NCI-H526 treated with DMSO at 0.1 percent for 48 hours (cell line): ENCODE measurements at regions not wholly inside any gene's neighbourhood (a gene's known extent, or its start where the extent isn't known, plus 50 kb on each side); places are given as distances from the start of the nearest gene placed in this dataset.

ENCODE experiments used
- DNase-seq: peaks from one replicate; lab custom pipeline; 2025; lab: John Stamatoyannopoulos, UW

- no peak for DNase-seq
Observed at GRCh38 chr18:78649421-78649820, 330.2 kb upstream of the SALL3 start.

DNA sequence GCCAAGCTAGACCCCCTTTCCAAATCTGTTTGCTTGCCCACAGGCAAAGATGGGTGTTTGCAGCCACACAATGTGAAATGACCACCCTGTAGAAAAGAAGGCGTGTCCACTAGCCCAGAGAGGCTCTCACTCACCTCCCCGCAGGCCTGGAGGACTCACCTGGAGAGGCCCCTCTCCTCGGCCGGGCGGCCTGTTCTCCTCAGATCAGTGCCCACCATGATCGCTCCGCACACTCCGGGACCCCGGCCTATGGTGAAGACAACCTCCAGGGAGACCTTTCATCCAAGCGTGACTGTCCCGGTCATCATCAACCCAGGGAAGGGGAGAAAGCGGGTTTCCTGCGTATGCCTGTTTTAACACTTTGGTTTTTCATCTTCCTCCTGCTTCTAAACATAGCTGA lies 328.7 kb upstream of the SALL3 start:
- no peak for DNase-seq

- no peak for DNase-seq
Observed at GRCh38 chr18:78652001-78652545, 327.5 kb upstream of the SALL3 start.

- DNase-seq, result no peak
Observed at GRCh38 chr18:78655921-78656320, 323.7 kb upstream of the SALL3 start.

GRCh38 chr18:78656346-78656925 lies 323.2 kb upstream of the SALL3 start:
- no peak for DNase-seq

DNA sequence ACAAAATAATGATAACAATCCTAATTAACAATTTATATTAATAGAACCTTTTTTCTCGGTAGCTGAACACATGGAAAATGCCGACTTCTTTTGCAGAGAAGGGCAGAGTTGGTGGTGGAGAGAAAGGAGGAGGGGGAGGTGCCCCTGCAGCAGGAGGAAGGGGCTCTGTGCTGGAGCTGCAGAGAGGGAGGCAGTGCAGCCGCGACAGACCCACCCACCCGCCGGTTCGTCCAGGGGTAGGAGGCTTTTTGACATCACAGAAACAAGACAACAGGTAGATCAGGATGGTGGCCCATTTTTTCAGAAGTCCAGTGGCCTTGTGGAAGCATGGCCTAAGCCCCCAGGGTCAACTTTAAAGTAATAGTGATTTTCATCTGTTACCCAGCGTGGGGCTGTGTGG lies 321.1 kb upstream of the SALL3 start:
- DNase-seq, result no peak

GRCh38 chr18:78659057-78659456 lies 320.6 kb upstream of the SALL3 start:
- DNase-seq, result no peak

GRCh38 chr18:78659748-78660147 lies 319.9 kb upstream of the SALL3 start:
- DNase-seq, result no peak

DNA sequence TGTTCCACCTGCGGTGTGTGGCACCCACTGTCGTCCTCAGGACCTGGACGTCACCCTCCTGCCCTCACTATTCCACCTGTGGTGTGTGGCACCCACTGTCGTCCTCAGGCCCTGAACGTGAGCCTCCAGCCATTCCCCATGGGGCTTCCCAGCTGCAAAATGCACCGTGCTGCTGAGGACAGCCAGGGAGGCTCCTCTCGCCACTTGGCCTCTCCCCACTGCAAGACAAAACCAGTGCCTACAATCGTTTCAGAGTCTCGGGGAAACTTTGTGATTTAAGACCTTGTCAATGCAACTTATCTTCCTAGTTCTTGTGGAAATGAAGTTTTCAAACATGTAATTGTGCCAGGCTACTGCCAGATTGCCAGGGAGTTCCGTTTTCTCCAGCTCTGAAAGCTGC lies 319.3 kb upstream of the SALL3 start:
- no peak for DNase-seq

DNA sequence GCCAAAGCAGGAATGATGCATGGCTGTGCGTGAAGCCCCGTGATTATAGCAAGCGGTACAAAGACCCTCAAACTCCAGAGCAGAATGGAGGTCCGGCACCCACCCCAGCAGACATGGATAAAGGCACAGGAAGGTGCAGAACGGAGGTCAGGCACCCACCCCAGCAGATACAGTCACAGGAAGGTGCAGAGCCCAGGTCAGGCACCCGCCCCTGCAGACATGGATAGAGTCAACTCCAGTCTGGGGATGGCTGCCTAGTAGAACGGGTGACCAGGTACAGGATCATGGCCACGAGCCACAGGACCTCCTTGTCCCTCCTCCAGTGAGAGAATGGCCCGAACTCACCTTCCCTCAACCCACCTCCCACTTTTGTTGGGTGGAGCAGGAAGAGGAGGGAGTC lies 318.3 kb upstream of the SALL3 start:
- no peak for DNase-seq

- DNase-seq, result no peak
Observed at GRCh38 chr18:78662879-78663278, 316.7 kb upstream of the SALL3 start.

GRCh38 chr18:78664048-78664447 lies 315.6 kb upstream of the SALL3 start:
- no peak for DNase-seq

DNA sequence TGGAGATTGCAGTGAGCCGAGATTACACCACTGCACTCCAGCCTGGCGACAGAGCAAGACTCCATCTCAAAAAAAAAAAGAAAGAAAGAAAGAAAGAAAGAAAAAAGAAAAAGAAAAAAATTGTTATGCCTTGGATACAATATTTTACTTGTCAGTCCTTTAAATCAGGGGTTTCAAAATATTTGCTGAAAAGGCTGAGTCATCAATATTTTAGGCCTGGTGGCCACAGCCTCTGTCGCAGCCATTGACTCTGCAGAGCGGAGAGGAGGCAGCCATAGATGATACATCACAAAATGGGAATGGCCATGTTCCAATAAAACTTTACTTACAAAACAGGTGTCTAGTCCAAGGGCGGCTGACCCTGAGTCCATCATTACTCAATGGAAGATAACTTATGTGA lies 314.8 kb upstream of the SALL3 start:
- no peak for DNase-seq

DNA sequence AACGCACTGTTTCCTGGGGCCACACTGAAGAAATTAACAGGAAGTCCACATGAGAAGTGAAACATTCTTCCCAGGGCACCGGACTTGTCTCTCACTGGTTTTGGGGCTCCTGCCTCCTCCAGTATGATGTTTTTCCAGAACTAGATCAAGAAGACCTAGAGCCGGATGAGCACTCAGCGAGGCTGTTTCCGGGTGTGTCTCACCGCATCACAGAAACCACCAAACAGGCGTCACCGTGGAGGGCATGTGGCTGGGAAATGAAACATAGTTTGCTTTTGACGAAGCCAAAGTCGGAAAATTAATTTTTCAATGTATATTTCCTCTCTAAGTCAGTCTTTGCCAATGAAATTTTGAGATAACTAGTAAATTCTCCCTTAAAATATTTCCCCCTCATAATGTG lies 314.0 kb upstream of the SALL3 start:
- no peak for DNase-seq

GRCh38 chr18:78666666-78667335 lies 312.8 kb upstream of the SALL3 start:
- DNase-seq, result no peak

GRCh38 chr18:78670778-78671391 lies 308.7 kb upstream of the SALL3 start:
- no peak for DNase-seq

- no peak for DNase-seq
Observed at GRCh38 chr18:78671551-78671950, 308.1 kb upstream of the SALL3 start.

- no peak for DNase-seq
Observed at GRCh38 chr18:78672862-78673446, 306.7 kb upstream of the SALL3 start.

DNA sequence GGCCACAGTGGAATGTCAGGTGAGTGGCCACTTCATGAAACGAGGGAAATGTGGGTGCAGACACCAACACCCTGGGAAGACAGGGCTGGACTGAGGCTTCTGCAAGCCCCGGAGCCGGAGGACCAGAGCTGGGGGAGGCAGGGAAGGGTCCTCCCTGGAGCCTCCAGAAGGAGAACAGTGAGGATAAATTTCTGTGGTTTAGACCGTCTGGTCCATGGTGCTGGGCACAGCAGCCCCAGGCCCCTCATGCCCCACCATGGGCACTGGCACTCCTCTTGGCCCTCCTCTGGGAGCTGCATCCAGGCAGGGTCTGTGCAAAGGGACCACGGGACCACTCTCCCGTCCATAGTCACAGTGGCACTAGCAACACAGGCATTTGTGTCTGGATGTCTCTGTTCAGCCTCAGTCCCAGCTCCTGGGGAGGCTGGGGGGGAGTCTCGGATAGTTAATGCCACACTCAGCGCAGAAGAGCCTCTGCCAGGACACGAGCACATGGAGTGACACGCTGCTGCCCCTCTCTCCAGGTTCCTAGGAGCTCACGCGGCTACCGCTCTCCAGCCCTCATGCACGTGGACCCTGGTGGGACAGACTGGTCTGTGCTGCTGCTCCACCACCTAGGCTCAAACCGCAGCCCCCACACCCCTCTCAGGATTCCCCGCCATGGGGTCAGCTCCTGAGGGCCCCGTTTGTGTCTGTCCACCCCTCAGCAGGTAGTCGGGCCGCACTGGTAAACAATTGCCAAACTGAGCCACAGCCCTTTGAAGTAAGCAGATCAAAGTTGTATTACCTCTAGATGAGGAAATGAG lies 305.9 kb upstream of the SALL3 start:
- no peak for DNase-seq

GRCh38 chr18:78675231-78675630 lies 304.4 kb upstream of the SALL3 start:
- no peak for DNase-seq

GRCh38 chr18:78676622-78677482 lies 302.8 kb upstream of the SALL3 start:
- no peak for DNase-seq
